Ishikawa (cell line): ENCODE measurements at regions not wholly inside any gene's neighbourhood (a gene's known extent, or its start where the extent isn't known, plus 50 kb on each side); places are given as distances from the start of the nearest gene placed in this dataset.

Experiments used
- CEBPB ChIP-seq: IDR thresholded peaks from 2 replicates; pipeline ENCODE4 v1.6.1; 2012
- CREB1 ChIP-seq: IDR thresholded peaks from 2 replicates; pipeline ENCODE4 v1.6.1; 2012; ENCODE audit warnings: low read depth
- EGR1 ChIP-seq: IDR thresholded peaks from 2 replicates; pipeline ENCODE4 v1.6.1; 2012
- EP300 ChIP-seq: IDR thresholded peaks from 2 replicates; pipeline ENCODE4 v1.6.1; 2012; ENCODE audit warnings: borderline replicate concordance
- FOXM1 ChIP-seq: IDR thresholded peaks from 2 replicates; pipeline ENCODE4 v1.6.1; 2012; ENCODE audit warnings: low read depth, borderline replicate concordance
- NFIC ChIP-seq: IDR thresholded peaks from 2 replicates; pipeline ENCODE4 v1.6.1; 2012
- RAD21 ChIP-seq: IDR thresholded peaks from 2 replicates; pipeline ENCODE4 v1.6.1; 2012; ENCODE audit warnings: low read depth
- REST ChIP-seq: IDR thresholded peaks from 2 replicates; pipeline ENCODE4 v1.6.1; 2012; ENCODE audit warnings: low read depth, mild to moderate bottlenecking
- TAF1 ChIP-seq: IDR thresholded peaks from 2 replicates; pipeline ENCODE4 v1.6.1; 2012; ENCODE audit warnings: low read depth, mild to moderate bottlenecking
- TCF12 ChIP-seq: IDR thresholded peaks from 2 replicates; pipeline ENCODE4 v1.6.1; 2012; ENCODE audit warnings: low read depth
- TEAD4 ChIP-seq: IDR thresholded peaks from 2 replicates; pipeline ENCODE4 v1.6.1; 2012
- USF1 ChIP-seq: IDR thresholded peaks from 2 replicates; pipeline ENCODE4 v1.6.1; 2012
- YY1 ChIP-seq: IDR thresholded peaks from 2 replicates; pipeline ENCODE4 v1.6.1; 2012; ENCODE audit warnings: low read depth
- ZBTB7A ChIP-seq: IDR thresholded peaks from 2 replicates; pipeline ENCODE4 v1.6.1; 2012; ENCODE audit warnings: low read depth
- TF ChIP-seq, protein P1 (sequence below): IDR thresholded peaks from 2 replicates; pipeline ENCODE4 v1.6.1; 2012

GRCh38 chr10:128435811-128436210 is 309.6 kb upstream of the MKI67 start:
- no peak for TF ChIP-seq ZBTB7A

DNA sequence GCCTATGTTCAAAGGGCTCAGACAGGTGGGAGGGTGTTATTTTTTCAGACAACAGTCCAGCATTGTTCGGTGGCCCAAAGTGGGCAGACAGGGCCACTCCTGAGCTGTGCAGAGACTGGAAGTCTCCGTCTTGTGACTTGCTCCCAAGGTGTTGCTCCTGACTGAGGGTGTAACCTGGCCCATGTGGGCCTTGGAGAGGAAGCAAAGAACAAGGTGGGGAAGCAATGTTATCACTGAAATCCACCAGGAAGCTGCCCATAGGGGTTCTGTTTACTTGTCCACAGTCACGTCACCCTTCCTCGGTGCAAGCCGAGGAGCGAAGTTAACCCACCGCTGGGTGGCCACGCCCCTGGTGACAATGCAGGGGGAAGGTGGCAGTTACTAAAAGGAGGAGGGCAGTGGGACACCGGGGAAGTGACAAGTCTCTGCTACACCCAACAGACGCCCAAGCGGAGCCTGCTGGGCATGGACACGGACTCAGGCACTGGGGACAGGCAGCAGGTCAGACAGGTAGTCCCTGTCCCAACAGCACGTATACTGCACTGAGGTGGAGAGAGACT is 311.6 kb upstream of the MKI67 start:
- TF ChIP-seq TCF12 (no peak), YY1 (no peak), ZBTB7A (no peak), CREB1 (no peak), NFIC (no peak), CEBPB (no peak), EGR1 (no peak)

DNA sequence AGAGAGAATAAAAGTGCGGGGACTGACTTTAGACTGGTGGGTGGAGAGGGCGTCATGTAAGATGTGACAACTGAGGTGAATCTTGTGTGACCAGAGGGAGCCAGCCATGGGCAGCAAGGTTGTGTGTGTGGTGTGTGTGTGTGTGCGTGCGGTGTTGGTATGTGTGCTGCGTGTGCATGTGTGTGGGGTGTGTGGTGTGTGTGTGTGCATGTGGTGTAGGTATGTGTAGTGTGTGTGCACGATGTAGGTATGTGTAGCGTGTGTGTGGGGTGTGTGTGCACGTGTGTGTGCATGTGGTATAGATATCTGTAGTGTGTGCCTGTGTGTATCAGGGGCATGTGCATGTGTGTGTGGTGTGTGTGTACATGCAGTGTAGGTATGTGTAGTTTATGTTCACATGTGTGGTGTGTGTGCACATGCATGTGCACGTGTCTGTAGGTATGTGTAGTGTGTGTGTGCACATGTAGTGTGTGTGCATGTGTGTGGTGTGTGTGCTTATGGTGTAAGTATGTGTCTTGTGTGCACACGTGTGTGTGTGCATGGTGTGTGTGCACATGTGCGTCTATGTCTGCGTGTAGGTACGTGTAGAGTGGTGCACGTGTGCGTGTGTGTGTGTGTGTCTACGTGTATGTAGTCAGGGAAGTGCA is 312.3 kb upstream of the MKI67 start:
- no peak for TF ChIP-seq EP300
- no peak for TF ChIP-seq RAD21
- TF ChIP-seq CEBPB, result no peak
- no peak for TF ChIP-seq USF1
- no peak for TF ChIP-seq TAF1
- no peak for TF ChIP-seq FOXM1
- no peak for TF ChIP-seq NFIC
- no peak for TF ChIP-seq REST
- no peak for TF ChIP-seq EGR1
- no peak for TF ChIP-seq TCF12
- TF ChIP-seq, protein P1, sequence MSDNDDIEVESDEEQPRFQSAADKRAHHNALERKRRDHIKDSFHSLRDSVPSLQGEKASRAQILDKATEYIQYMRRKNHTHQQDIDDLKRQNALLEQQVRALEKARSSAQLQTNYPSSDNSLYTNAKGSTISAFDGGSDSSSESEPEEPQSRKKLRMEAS, result no peak
- no peak for TF ChIP-seq TEAD4
- no peak for TF ChIP-seq ZBTB7A
- TF ChIP-seq CREB1, result no peak
- TF ChIP-seq YY1, result no peak

DNA sequence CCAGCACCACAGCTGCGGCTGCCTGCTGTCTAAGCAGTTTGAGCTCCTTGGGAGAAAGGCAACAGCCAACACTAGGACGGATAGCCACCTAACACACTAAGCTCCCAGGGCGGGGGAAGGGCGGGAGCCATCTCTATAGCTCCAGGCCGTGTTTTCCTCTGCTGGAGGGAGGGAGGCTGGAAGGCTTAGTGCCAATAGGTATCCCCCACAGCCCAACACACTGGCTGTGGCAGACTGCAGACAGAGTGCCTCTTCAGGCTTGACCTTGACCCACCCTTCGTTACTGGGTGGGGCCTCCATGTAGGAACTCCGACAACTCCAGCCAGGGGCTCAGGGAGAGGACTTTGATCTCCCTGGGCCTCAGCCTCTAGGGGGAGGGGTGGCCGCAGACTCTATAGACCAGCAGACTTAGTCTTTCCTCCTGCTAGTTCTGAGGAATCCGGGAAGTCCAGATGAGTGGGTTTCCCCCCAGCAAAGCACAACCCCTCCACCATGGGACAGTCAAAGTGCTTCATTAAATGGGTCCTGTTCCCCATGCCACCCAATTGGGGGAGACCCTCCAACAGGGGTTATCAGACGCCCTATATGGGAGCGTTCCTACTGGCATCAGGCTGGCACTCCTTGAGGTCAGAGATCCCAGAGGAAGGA is 314.4 kb upstream of the MKI67 start:
- TF ChIP-seq TAF1 (no peak), REST (no peak), FOXM1 (no peak), TCF12 (no peak), ZBTB7A (no peak), YY1 (no peak), NFIC (no peak), EGR1 (no peak), CEBPB (no peak), RAD21 (no peak), USF1 (no peak), TEAD4 (no peak), EP300 (no peak)
- TF ChIP-seq, protein P1, result no peak

DNA sequence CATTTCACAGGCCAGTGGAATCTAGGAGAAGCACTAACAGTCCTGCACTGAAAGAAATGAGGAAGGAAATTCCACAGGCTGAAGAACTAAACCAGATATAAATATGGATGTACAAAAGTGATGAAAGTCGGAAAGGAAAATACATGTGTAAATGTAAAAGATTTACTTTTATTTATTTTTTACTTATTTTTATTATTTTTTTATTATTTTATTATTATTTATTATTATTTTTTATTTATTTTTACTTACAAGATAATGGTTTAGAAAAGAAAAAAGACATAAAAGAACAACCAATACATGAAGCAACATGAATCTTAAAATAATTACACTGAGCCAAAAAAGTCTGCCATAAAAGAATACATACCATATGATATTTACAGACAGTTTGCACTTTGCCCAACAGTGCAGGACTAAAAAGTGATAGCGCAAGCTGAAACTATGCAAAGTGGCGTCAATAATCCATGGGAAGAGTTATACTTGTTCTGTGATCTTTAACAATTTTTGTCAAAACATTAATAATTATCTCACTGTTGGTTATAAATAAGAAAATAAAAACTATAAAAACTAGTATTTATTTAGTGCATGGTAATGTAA is 317.8 kb upstream of the MKI67 start:
- TF ChIP-seq EGR1 (no peak), YY1 (no peak), TAF1 (no peak), CEBPB (no peak), TEAD4 (no peak), RAD21 (no peak), TCF12 (no peak), FOXM1 (no peak), CREB1 (no peak), USF1 (no peak), ZBTB7A (no peak), REST (no peak), NFIC (no peak)
- TF ChIP-seq, protein P1, result no peak
